ENCODE measurements at regions not wholly inside any gene's neighbourhood (a gene's known extent, or its start where the extent isn't known, plus 50 kb on each side); places are given as distances from the start of the nearest gene placed in this dataset.

DNA sequence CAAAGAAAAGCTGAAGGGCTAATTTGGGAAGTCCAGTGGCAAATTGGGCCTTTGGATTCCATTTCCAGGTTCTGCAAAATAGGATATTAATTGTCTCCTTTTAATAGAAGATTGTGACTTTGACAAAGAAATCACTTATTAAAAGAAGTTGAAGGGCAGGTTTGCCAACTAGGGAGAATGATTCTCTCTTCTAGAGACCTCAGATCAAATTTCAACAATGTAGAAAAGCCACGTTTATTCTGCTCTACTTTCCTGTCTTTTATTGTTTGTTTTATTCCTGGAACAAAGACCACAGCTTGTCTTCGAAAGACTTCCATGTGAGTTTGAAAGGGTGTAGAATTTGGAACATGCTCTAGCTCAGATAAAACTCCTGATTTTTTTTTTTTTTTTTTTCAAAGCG lies 65.5 kb upstream of the PRL start:
- TF ChIP-seq EP300 (IDR thresholded peaks at IDR 0.05), result no peak
- TF ChIP-seq, protein P1, sequence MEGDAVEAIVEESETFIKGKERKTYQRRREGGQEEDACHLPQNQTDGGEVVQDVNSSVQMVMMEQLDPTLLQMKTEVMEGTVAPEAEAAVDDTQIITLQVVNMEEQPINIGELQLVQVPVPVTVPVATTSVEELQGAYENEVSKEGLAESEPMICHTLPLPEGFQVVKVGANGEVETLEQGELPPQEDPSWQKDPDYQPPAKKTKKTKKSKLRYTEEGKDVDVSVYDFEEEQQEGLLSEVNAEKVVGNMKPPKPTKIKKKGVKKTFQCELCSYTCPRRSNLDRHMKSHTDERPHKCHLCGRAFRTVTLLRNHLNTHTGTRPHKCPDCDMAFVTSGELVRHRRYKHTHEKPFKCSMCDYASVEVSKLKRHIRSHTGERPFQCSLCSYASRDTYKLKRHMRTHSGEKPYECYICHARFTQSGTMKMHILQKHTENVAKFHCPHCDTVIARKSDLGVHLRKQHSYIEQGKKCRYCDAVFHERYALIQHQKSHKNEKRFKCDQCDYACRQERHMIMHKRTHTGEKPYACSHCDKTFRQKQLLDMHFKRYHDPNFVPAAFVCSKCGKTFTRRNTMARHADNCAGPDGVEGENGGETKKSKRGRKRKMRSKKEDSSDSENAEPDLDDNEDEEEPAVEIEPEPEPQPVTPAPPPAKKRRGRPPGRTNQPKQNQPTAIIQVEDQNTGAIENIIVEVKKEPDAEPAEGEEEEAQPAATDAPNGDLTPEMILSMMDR (IDR thresholded peaks at IDR 0.05), result no peak
- TF ChIP-seq POLR2A (IDR thresholded peaks at IDR 0.05), result no peak
